Hepatocyte (in vitro differentiated cells): ENCODE measurements at regions not wholly inside any gene's neighbourhood (a gene's known extent, or its start where the extent isn't known, plus 50 kb on each side); places are given as distances from the start of the nearest gene placed in this dataset.

ENCODE experiments used
- DNase-seq: peaks from one replicate; pipeline ENCODE4 v3.0.0-alpha.2; 2016; ENCODE audit warnings: low spot score
- H2AFZ ChIP-seq: fragments of 200-600 bp; sonication (generic); 2 replicates; pipeline ENCODE4 v1.6.0; 2016; ENCODE audit warnings: antibody characterized with exemption, mild to moderate bottlenecking
- H3K27ac ChIP-seq: fragments of 200-600 bp; sonication (generic); 2 replicates; pipeline ENCODE4 v1.5.1; 2016; ENCODE audit warnings: mild to moderate bottlenecking
- H3K27me3 ChIP-seq: fragments of 200-600 bp; sonication (generic); 2 replicates; pipeline ENCODE4 v1.6.1; 2016
- H3K36me3 ChIP-seq: fragments of 200-600 bp; sonication (generic); replicated peaks from 2 replicates; pipeline ENCODE4 v1.5.1; 2016; ENCODE audit warnings: low read depth; ENCODE audit not compliant: insufficient read depth
- H3K4me1 ChIP-seq: fragments of 200-600 bp; sonication (generic); 2 replicates; pipeline ENCODE4 v1.5.1; 2016; ENCODE audit warnings: mild to moderate bottlenecking, moderate library complexity; ENCODE audit not compliant: insufficient read depth
- H3K4me2 ChIP-seq: fragments of 200-600 bp; sonication (generic); 2 replicates; pipeline ENCODE4 v1.6.0; 2016
- H3K4me3 ChIP-seq: fragments of 200-600 bp; sonication (generic); 2 replicates; pipeline ENCODE4 v1.5.1; 2016; ENCODE audit warnings: mild to moderate bottlenecking
- H3K79me2 ChIP-seq: fragments of 200-600 bp; sonication (generic); 2 replicates; pipeline ENCODE4 v1.6.0; 2017; ENCODE audit warnings: mild to moderate bottlenecking
- H3K9me2 ChIP-seq: fragments of 200-600 bp; sonication (generic); replicated peaks from 2 replicates; pipeline ENCODE4 v1.6.0; 2017; ENCODE audit warnings: mild to moderate bottlenecking; ENCODE audit not compliant: insufficient read depth
- H3K9me3 ChIP-seq: fragments of 200-600 bp; sonication (generic); 2 replicates; pipeline ENCODE4 v1.5.1; 2016; ENCODE audit warnings: low read depth, mild to moderate bottlenecking
- H4K20me1 ChIP-seq: fragments of 200-600 bp; sonication (generic); 2 replicates; pipeline ENCODE4 v1.6.0; 2016; ENCODE audit warnings: mild to moderate bottlenecking; ENCODE audit not compliant: insufficient read depth, poor library complexity, severe bottlenecking
- CTCF ChIP-seq: fragments of 200-600 bp; sonication (generic); IDR thresholded peaks from 2 replicates; pipeline ENCODE4 v1.5.1; 2016; ENCODE audit warnings: antibody characterized with exemption, mild to moderate bottlenecking; ENCODE audit not compliant: poor library complexity
- EZH2 ChIP-seq: fragments of 200-600 bp; sonication (generic); IDR thresholded peaks from 2 replicates; pipeline ENCODE4 v1.6.1; 2016; ENCODE audit warnings: antibody characterized with exemption, mild to moderate bottlenecking, borderline replicate concordance
- EZH2phosphoT487 ChIP-seq: fragments of 200-600 bp; sonication (generic); IDR thresholded peaks from one replicate; pipeline ENCODE4 v1.6.1; 2018; ENCODE audit warnings: antibody characterized with exemption, mild to moderate bottlenecking, low read depth, moderate library complexity; ENCODE audit not compliant: unreplicated experiment, severe bottlenecking
- WGBS: methylation state at CpG from one replicate; pipeline ENCODE4 v1.1.6; 2016; ENCODE audit warnings: low lambda C conversion rate; ENCODE audit errors: missing lambda C conversion rate; 5-methylcytosine and 5-hydroxymethylcytosine counted together

GRCh38 chr20:59448196-59448595, 147.8 kb downstream of the EDN3 start:
- no peaks in the 10 kb centered on the region for H3K9me3 ChIP-seq
- DNase-seq: no peak
- no peak overlapping the region for H2AFZ ChIP-seq
- TF ChIP-seq CTCF (no peak), EZH2 (no peak), EZH2phosphoT487 (no peak)
- H3K27me3 ChIP-seq: peaks cover 35% of the 10 kb centered on the region
- no peak overlapping the region for H3K4me2 ChIP-seq
- H4K20me1 ChIP-seq: no peaks in the 10 kb centered on the region
- peaks cover 4% of the 10 kb centered on the region for H3K4me1 ChIP-seq
- no peaks in the 10 kb centered on the region for H3K9me2 ChIP-seq
- 64% methylated on average over 4 of the region's 4 CpGs for WGBS
- H3K36me3 ChIP-seq: no peaks in the 10 kb centered on the region
- H3K4me3 ChIP-seq: no peak overlapping the region
- no peaks in the 10 kb centered on the region for H3K79me2 ChIP-seq
- no peak overlapping the region for H3K27ac ChIP-seq

- Histone ChIP-seq H3K9me3 (no peaks in the 10 kb centered on the region), H3K4me2 (no peak overlapping the region)
- TF ChIP-seq EZH2: no peak
- TF ChIP-seq EZH2phosphoT487: no peak
- TF ChIP-seq CTCF: no peak
Measured at GRCh38 chr20:59448851-59449444, 148.5 kb downstream of the EDN3 start.

GRCh38 chr20:59451066-59451630, 150.7 kb downstream of the EDN3 start:
- Histone ChIP-seq H3K27ac (no peak overlapping the region), H3K27me3 (peaks cover 17% of the 10 kb centered on the region), H3K4me1 (peaks cover 3% of the 10 kb centered on the region), H3K4me3 (no peak overlapping the region), H3K4me2 (no peak overlapping the region), H4K20me1 (no peaks in the 10 kb centered on the region), H2AFZ (no peak overlapping the region), H3K36me3 (no peaks in the 10 kb centered on the region), H3K9me3 (no peaks in the 10 kb centered on the region), H3K9me2 (no peaks in the 10 kb centered on the region), H3K79me2 (no peaks in the 10 kb centered on the region)
- DNase-seq: no peak
- TF ChIP-seq EZH2phosphoT487: no peak
- no peak for TF ChIP-seq EZH2
- TF ChIP-seq CTCF: no peak
- WGBS: 68% methylated on average over 8 of the region's 8 CpGs

More at GRCh38 chr20:59448851-59449444, 148.5 kb downstream of the EDN3 start:
- no peaks in the 10 kb centered on the region for H3K79me2 ChIP-seq
- no peak overlapping the region for H2AFZ ChIP-seq
- H3K4me3 ChIP-seq: no peak overlapping the region
- DNase-seq: no peak
- peaks cover 29% of the 10 kb centered on the region for H3K27me3 ChIP-seq
- no peak overlapping the region for H3K27ac ChIP-seq
- 73% methylated on average over 12 of the region's 12 CpGs for WGBS
- H3K9me2 ChIP-seq: no peaks in the 10 kb centered on the region
- H3K36me3 ChIP-seq: no peaks in the 10 kb centered on the region
- no peaks in the 10 kb centered on the region for H4K20me1 ChIP-seq
- peaks cover under 1% of the 10 kb centered on the region for H3K4me1 ChIP-seq

GRCh38 chr20:59451641-59452040, 151.2 kb downstream of the EDN3 start:
- no peak for DNase-seq
- H3K4me2 ChIP-seq: no peak overlapping the region
- H4K20me1 ChIP-seq: no peaks in the 10 kb centered on the region
- no peak overlapping the region for H3K4me3 ChIP-seq
- no peak overlapping the region for H3K27ac ChIP-seq
- WGBS: 48% methylated on average over 4 of the region's 4 CpGs
- H3K4me1 ChIP-seq: peaks cover 3% of the 10 kb centered on the region
- no peaks in the 10 kb centered on the region for H3K79me2 ChIP-seq
- H3K27me3 ChIP-seq: peaks cover 17% of the 10 kb centered on the region
- no peak overlapping the region for H2AFZ ChIP-seq
- H3K36me3 ChIP-seq: no peaks in the 10 kb centered on the region
- H3K9me2 ChIP-seq: no peaks in the 10 kb centered on the region
- no peaks in the 10 kb centered on the region for H3K9me3 ChIP-seq
- TF ChIP-seq EZH2: no peak
- TF ChIP-seq EZH2phosphoT487: peak; percentile 77
